Spleen (tissue), 11 donors: ENCODE measurements at regions not wholly inside any gene's neighbourhood (a gene's known extent, or its start where the extent isn't known, plus 50 kb on each side); places are given as distances from the start of the nearest gene placed in this dataset.

Source experiments
- DNase-seq: peaks from one replicate; pipeline ENCODE4 v3.0.0-alpha.2; 2020
- H3K27ac ChIP-seq, 8 donors: fragments of 200-600 bp; sonication (generic) in 7 of 8; 1 replicate in 4 of 8; 2 replicates in 4 of 8; pipeline versions ENCODE4 v1.5.0 to v1.8.0; 2016 to 2021; ENCODE audit warnings: inconsistent platforms in 4 of 8, mild to moderate bottlenecking in 4 of 8, moderate library complexity in 1 of 8
- H3K27me3 ChIP-seq, 7 donors: fragments of 200-600 bp; sonication (generic) in 6 of 7; replicated peaks in 1 of 7; 1 replicate in 4 of 7; 2 replicates in 3 of 7; pipeline versions ENCODE4 v1.5.0 to v1.8.0; 2016 to 2021; ENCODE audit warnings: inconsistent platforms in 3 of 7, mild to moderate bottlenecking in 1 of 7
- H3K36me3 ChIP-seq, 6 donors: fragments of 200-600 bp; sonication (generic) in 5 of 6; 1 replicate in 4 of 6; 2 replicates in 2 of 6; pipeline versions ENCODE4 v1.5.0 to v1.8.0; 2016 to 2021; ENCODE audit warnings: inconsistent platforms in 2 of 6
- H3K4me1 ChIP-seq, 6 donors: fragments of 200-600 bp; sonication (generic) in 5 of 6; 1 replicate in 3 of 6; 2 replicates in 3 of 6; pipeline versions ENCODE4 v1.5.0 to v1.8.0; 2016 to 2021; ENCODE audit warnings: inconsistent platforms in 3 of 6
- H3K4me3 ChIP-seq, 8 donors: fragments of 200-600 bp; sonication (generic) in 7 of 8; 1 replicate in 4 of 8; 2 replicates in 4 of 8; pipeline versions ENCODE4 v1.5.0 to v1.8.0; 2016 to 2021; ENCODE audit warnings: inconsistent platforms in 4 of 8, mild to moderate bottlenecking in 4 of 8, moderate library complexity in 2 of 8
- H3K9me3 ChIP-seq, 8 donors: fragments of 200-600 bp; sonication (generic) in 7 of 8; 1 replicate in 4 of 8; 2 replicates in 4 of 8; pipeline versions ENCODE4 v1.5.0 to v1.8.0; 2016 to 2021; ENCODE audit warnings: inconsistent platforms in 4 of 8
- POLR2A ChIP-seq, 3 donors: fragments of 450-650 bp; IDR thresholded peaks; one replicate each; pipeline ENCODE4 v1.5.1; 2017; ENCODE audit warnings: antibody characterized with exemption in 3 of 3, mild to moderate bottlenecking in 1 of 3
- POLR2AphosphoS5 ChIP-seq, 3 donors: sonication (generic); formaldehyde crosslinking; IDR thresholded peaks; one replicate each; pipeline ENCODE4 v1.5.1; 2017; ENCODE audit warnings: antibody characterized with exemption in 3 of 3
- WGBS, 5 donors: extraction: QIAGEN DNeasy Blood & Tissue Kit in 3 of 5; methylation state at CpG; one replicate each; pipeline versions ENCODE4 v1.1.5 to v1.1.7; 2013 to 2018; 5-methylcytosine and 5-hydroxymethylcytosine counted together
- intact Hi-C: fragments of 100-400 bp; cut with DNase I; formaldehyde crosslinking; loops from one replicate; pipeline ENCODE4 v1.15.0; 2023; ENCODE audit warnings: low total_unique reads
- TF ChIP-seq, protein P1 (sequence below), 11 experiments: fragments of 200-600 bp in 7 of 11; fragments of 450-650 bp in 4 of 11; sonication (generic) in 4 of 11; IDR thresholded peaks in 8 of 11; conservative IDR thresholded peaks in 3 of 11; 1 replicate in 7 of 11; 2 replicates in 4 of 11; pipeline versions ENCODE4 v1.4.0 to v1.8.0; 2016 to 2021; ENCODE audit warnings: antibody characterized with exemption in 11 of 11, inconsistent platforms in 4 of 11, mild to moderate bottlenecking in 1 of 11
- donor health status: healthy with polysubstance abuse.
- donor health status: DM: no; HTN: no; CAD: no; lungs with moderate emphysema.
- donor health status: DM: no; HTN: no; CAD: no.
- donor health status: Bipolar disorder and iron deficiency.
- donor health status: healthy.
- donor health status: DM: no; HTN: no; CAD: no.
- donor health status: DM: yes; HTN: yes; CAD: no.

DNA sequence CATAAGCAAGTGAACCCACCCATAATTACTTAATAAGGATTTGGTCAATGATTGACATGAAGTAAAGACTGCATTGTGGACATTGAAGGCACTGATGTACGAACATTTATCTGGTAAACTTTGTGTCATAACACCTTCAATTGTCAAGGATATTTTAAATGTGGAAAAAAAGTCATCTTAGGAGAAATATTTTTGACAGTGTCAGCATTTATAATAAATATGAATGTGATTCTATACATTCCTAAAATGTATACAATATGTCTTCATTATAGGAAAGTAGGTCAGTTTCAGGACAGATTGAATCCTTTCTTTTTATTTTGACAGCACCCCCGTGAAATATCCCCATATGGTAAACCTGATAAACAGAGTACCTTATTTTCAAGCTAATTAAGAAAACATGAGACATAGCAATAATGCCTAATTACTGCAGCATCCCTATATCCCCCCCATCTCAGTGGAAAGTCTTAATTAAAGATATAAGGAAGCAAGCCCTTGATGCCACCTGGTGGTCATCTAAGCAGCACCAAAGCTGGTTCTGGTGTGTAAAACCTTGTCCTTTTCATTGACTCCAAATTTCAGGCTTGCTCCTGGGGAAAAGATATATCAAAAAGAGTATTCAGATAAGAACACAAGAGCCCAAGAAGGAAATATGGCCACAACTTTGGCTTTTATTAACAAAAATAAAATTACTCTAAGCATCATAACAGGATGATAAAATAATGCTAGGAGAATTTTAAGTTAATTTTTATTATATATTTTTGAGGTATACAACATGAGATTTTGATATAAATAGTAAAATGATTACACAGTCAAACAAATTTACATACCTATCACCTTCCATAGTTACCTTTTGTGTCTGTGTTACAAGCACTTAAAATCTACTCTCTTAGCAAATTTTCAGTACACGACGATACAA, 379.7 kb downstream of the TLL1 start:
- H3K36me3 ChIP-seq: no peaks in the 10 kb centered on the region
- TF ChIP-seq POLR2A (IDR thresholded peaks at IDR 0.05): no peak
- TF ChIP-seq, protein P1, sequence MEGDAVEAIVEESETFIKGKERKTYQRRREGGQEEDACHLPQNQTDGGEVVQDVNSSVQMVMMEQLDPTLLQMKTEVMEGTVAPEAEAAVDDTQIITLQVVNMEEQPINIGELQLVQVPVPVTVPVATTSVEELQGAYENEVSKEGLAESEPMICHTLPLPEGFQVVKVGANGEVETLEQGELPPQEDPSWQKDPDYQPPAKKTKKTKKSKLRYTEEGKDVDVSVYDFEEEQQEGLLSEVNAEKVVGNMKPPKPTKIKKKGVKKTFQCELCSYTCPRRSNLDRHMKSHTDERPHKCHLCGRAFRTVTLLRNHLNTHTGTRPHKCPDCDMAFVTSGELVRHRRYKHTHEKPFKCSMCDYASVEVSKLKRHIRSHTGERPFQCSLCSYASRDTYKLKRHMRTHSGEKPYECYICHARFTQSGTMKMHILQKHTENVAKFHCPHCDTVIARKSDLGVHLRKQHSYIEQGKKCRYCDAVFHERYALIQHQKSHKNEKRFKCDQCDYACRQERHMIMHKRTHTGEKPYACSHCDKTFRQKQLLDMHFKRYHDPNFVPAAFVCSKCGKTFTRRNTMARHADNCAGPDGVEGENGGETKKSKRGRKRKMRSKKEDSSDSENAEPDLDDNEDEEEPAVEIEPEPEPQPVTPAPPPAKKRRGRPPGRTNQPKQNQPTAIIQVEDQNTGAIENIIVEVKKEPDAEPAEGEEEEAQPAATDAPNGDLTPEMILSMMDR (IDR thresholded peaks at IDR 0.05 in 8 of 11, conservative IDR thresholded peaks at IDR 0.05 in 3 of 11): peak in 3 of 11 experiments; percentile 20 to 33 (median 24)
- no peak overlapping the region for H3K4me3 ChIP-seq
- H3K4me1 ChIP-seq: no peaks in the 10 kb centered on the region
- H3K27ac ChIP-seq: no peak overlapping the region
- WGBS, 5 donors: 70 to 80% (median 75%) methylated on average over 4 of the region's 4 CpGs
- no peak for DNase-seq
- intact Hi-C loops: no loop called here
- H3K9me3 ChIP-seq: no peaks in the 10 kb centered on the region
- no peaks in the 10 kb centered on the region for H3K27me3 ChIP-seq

DNA sequence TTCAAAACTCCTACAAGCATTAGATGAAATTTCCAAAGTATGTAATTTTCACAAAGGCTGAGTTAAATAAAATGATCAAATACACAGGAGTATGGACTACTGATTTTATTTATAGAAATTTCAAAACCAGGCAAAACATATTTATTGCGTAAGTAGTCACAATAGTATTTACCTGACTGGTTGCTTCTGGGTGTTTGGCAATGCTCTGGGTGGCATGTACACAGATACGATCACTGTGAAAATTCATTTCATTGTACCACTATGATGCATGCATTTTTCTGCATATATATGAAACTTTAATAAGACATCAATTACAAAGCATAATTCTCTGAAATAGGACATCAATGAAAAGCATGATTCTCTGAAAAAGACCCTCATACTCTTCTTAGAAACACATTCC, 384.2 kb downstream of the TLL1 start:
- TF ChIP-seq, protein P1 (IDR thresholded peaks at IDR 0.05 in 8 of 11, conservative IDR thresholded peaks at IDR 0.05 in 3 of 11): no peak
- no peak for TF ChIP-seq POLR2AphosphoS5 (IDR thresholded peaks at IDR 0.05)
- no peak for TF ChIP-seq POLR2A (IDR thresholded peaks at IDR 0.05)
- 83 to 92% (median 89%) methylated on average over 2 of the region's 2 CpGs for WGBS, 5 donors
- intact Hi-C loops: no loop called here
- H3K4me1 ChIP-seq: no peaks in the 10 kb centered on the region
- H3K4me3 ChIP-seq: no peak overlapping the region
- no peaks in the 10 kb centered on the region for H3K27me3 ChIP-seq
- no peak overlapping the region for H3K27ac ChIP-seq
- DNase-seq: no peak
- H3K9me3 ChIP-seq: no peaks in the 10 kb centered on the region
- H3K36me3 ChIP-seq: no peaks in the 10 kb centered on the region

DNA sequence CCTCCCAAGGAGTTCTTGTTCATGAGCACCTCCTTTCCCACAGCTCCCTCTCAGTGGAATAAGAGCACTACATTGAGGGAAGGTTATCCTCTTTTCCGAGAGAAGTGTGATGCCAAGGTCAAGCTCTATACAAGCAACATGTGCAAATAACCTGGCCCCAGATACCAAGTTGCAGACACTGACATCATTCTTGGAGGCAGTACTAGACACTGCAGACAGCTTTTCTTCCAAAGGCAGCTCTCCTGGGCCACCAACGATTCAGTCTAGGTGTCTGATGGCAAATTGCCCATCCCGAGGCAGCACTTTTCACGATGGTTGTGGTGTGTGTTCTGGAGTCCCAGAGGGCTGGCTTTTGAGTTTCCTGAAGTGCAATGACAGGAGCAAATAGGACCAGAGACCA, 384.9 kb downstream of the TLL1 start:
- Histone ChIP-seq H3K27ac (no peak overlapping the region), H3K9me3 (no peaks in the 10 kb centered on the region), H3K4me3 (no peak overlapping the region), H3K27me3 (no peaks in the 10 kb centered on the region), H3K4me1 (no peaks in the 10 kb centered on the region), H3K36me3 (no peaks in the 10 kb centered on the region)
- WGBS, 5 donors: 73 to 81% (median 77%) methylated on average over 4 of the region's 4 CpGs
- no peak for DNase-seq
- intact Hi-C loops: no loop called here
- TF ChIP-seq POLR2AphosphoS5 (IDR thresholded peaks at IDR 0.05): no peak
- TF ChIP-seq POLR2A (IDR thresholded peaks at IDR 0.05): no peak
- TF ChIP-seq, protein P1 (IDR thresholded peaks at IDR 0.05 in 8 of 11, conservative IDR thresholded peaks at IDR 0.05 in 3 of 11): no peak

DNA sequence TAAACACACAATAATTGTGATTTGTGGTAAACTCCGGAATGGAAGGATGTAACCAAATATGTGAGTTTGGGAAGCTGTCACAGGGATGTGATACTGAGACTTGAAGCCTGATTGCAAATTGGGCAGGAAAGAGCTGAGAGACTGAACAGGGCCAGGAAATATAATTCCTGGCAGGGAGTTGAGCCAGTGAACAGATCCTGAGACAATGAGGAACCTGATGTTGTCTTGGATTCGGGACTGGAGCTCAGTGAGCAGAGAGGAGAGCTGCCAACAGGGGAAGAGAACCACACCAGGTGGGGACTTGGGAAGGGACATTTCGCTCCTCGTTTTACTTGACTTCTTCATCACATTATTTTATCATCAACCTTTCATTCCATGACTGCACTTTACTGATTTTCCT, 386.0 kb downstream of the TLL1 start:
- WGBS, 5 donors: 68 to 82% (median 77%) methylated on average over 4 of the region's 4 CpGs
- no peak for TF ChIP-seq POLR2AphosphoS5 (IDR thresholded peaks at IDR 0.05)
- TF ChIP-seq, protein P1 (IDR thresholded peaks at IDR 0.05 in 8 of 11, conservative IDR thresholded peaks at IDR 0.05 in 3 of 11): no peak

More for the DNA sequence above, 386.0 kb downstream of the TLL1 start:
- no peaks in the 10 kb centered on the region for H3K9me3 ChIP-seq
- intact Hi-C loops: no loop called here
- DNase-seq: no peak
- no peaks in the 10 kb centered on the region for H3K27me3 ChIP-seq
- H3K36me3 ChIP-seq: no peaks in the 10 kb centered on the region
- no peak overlapping the region for H3K4me3 ChIP-seq
- no peak overlapping the region for H3K27ac ChIP-seq
- no peaks in the 10 kb centered on the region for H3K4me1 ChIP-seq
